ENCODE measurements at regions not wholly inside any gene's neighbourhood (a gene's known extent, or its start where the extent isn't known, plus 50 kb on each side); places are given as distances from the start of the nearest gene placed in this dataset.

DNA sequence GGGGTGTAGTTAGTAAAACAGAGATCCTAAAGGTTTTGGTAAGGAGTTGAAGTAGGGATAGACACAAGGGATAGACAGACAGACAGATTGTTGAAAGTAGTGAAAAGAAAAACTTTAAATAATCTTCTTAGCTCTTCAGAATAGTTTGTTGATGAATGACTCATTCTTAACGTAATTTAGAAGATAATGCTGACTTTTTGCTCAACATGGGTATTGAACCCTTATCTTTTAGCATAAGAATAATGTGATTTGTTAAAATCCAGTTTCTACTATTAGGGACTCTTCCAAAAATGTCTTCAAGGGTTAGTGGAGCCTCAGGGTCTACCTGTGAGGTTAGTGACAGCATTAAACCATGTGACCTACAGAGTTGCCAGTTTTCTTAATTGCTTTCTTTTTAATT is 411.2 kb downstream of the ETV1 start:
- no peak for TF ChIP-seq STAT1 (IDR thresholded peaks at IDR 0.05; ENCODE audit: unreplicated experiment)
- TF ChIP-seq ZNF114 (CRISPR knock-in tag; IDR thresholded peaks at IDR 0.05): no peak
- no peak for TF ChIP-seq JUNB (IDR thresholded peaks at IDR 0.05; ENCODE audit: unreplicated experiment)
- DNase-seq (ENCODE audit: low spot score) (no peak), ATAC-seq (no peak)
- Mint-ChIP-seq H3K36me3 (ENCODE audit: low read depth) (no peaks in the 10 kb centered on the region), H3K27ac (no peak overlapping the region), H3K4me3 (no peak overlapping the region), H3K9me3 (no peaks in the 10 kb centered on the region), H3K27me3 (ENCODE audit: insufficient read depth, low read depth, poor library complexity) (no peaks in the 10 kb centered on the region), H3K4me1 (peaks cover 16% of the 10 kb centered on the region)
- Histone ChIP-seq H3K27me3 (ENCODE audit: insufficient read depth) (no peaks in the 10 kb centered on the region), H4K20me1 (replicated peaks; ENCODE audit: insufficient read depth) (no peaks in the 10 kb centered on the region), H3K9me2 (ENCODE audit: insufficient read depth) (no peaks in the 10 kb centered on the region), H3K4me2 (peak overlapping the region; percentile 23; the same call in 1 of the 2 replicates), H3K27ac (ENCODE audit: low read depth) (no peak overlapping the region), H3F3A (replicated peaks; ENCODE audit: low read depth) (no peaks in the 10 kb centered on the region), H3K36me3 (ENCODE audit: insufficient read depth) (no peaks in the 10 kb centered on the region), H3K4me3 (no peak overlapping the region), H3K79me2 (replicated peaks; ENCODE audit: insufficient read depth) (no peaks in the 10 kb centered on the region), H2AFZ (no peak overlapping the region), H3K4me1 (ENCODE audit: insufficient read depth) (peaks cover 24% of the 10 kb centered on the region)

DNA sequence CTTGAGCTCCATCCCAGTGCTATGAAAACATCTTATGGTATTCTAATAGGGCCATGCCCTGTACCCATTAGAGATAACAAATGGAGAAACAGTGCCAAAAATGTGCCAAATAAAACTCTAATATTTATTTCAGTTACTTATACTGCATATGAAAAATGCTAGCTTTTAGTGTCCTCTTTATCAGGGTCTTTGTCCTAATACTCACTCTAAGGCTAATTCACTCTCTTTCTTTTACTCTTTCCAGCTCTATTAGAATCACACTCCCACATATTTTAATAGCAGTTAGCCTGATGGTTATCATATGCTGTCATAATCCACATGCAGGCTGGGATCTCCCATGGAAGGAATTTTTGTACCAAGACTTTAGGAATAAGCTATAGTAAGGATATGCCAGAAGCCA is 408.4 kb downstream of the ETV1 start:
- H3K4me1 ChIP-seq (ENCODE audit: insufficient read depth): peaks cover 24% of the 10 kb centered on the region
- no peaks in the 10 kb centered on the region for H4K20me1 ChIP-seq (replicated peaks; ENCODE audit: insufficient read depth)
- H3K4me2 ChIP-seq: no peak overlapping the region
- Mint-ChIP-seq H3K4me1 (peaks cover 14% of the 10 kb centered on the region), H3K27ac (no peak overlapping the region), H3K4me3 (no peak overlapping the region), H3K27me3 (ENCODE audit: insufficient read depth, low read depth, poor library complexity) (no peaks in the 10 kb centered on the region), H3K9me3 (no peaks in the 10 kb centered on the region), H3K36me3 (ENCODE audit: low read depth) (no peaks in the 10 kb centered on the region)
- no peaks in the 10 kb centered on the region for H3K27me3 ChIP-seq (ENCODE audit: insufficient read depth)
- 0 out of 2 replicates have a peak, but pooled peaks cover 3% of the 10 kb centered on the region for H3K9me2 ChIP-seq (ENCODE audit: insufficient read depth)
- no peak overlapping the region for H2AFZ ChIP-seq
- H3K4me3 ChIP-seq: no peak overlapping the region
- no peak for DNase-seq (ENCODE audit: low spot score)
- ATAC-seq: no peak
- no peaks in the 10 kb centered on the region for H3F3A ChIP-seq (replicated peaks; ENCODE audit: low read depth)
- H3K36me3 ChIP-seq (ENCODE audit: insufficient read depth): no peaks in the 10 kb centered on the region
- H3K27ac ChIP-seq (ENCODE audit: low read depth): no peak overlapping the region
- H3K79me2 ChIP-seq (replicated peaks; ENCODE audit: insufficient read depth): no peaks in the 10 kb centered on the region
- TF ChIP-seq NANOG (IDR thresholded peaks at IDR 0.05; ENCODE audit: borderline replicate concordance) (no peak), EZH2 (IDR thresholded peaks at IDR 0.05; ENCODE audit: low read depth, unreplicated experiment) (no peak), STAT1 (IDR thresholded peaks at IDR 0.05; ENCODE audit: unreplicated experiment) (no peak), EZH2phosphoT487 (IDR thresholded peaks at IDR 0.05; ENCODE audit: unreplicated experiment) (no peak), POLR2AphosphoS5 (IDR thresholded peaks at IDR 0.05; ENCODE audit: low read depth) (no peak), ZNF114 (CRISPR knock-in tag; IDR thresholded peaks at IDR 0.05) (no peak)
- TF ChIP-seq, protein P1, sequence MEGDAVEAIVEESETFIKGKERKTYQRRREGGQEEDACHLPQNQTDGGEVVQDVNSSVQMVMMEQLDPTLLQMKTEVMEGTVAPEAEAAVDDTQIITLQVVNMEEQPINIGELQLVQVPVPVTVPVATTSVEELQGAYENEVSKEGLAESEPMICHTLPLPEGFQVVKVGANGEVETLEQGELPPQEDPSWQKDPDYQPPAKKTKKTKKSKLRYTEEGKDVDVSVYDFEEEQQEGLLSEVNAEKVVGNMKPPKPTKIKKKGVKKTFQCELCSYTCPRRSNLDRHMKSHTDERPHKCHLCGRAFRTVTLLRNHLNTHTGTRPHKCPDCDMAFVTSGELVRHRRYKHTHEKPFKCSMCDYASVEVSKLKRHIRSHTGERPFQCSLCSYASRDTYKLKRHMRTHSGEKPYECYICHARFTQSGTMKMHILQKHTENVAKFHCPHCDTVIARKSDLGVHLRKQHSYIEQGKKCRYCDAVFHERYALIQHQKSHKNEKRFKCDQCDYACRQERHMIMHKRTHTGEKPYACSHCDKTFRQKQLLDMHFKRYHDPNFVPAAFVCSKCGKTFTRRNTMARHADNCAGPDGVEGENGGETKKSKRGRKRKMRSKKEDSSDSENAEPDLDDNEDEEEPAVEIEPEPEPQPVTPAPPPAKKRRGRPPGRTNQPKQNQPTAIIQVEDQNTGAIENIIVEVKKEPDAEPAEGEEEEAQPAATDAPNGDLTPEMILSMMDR (conservative IDR thresholded peaks at IDR 0.05; ENCODE audit: low read depth in 2 of 2): no peak
- TF ChIP-seq, protein P2, sequence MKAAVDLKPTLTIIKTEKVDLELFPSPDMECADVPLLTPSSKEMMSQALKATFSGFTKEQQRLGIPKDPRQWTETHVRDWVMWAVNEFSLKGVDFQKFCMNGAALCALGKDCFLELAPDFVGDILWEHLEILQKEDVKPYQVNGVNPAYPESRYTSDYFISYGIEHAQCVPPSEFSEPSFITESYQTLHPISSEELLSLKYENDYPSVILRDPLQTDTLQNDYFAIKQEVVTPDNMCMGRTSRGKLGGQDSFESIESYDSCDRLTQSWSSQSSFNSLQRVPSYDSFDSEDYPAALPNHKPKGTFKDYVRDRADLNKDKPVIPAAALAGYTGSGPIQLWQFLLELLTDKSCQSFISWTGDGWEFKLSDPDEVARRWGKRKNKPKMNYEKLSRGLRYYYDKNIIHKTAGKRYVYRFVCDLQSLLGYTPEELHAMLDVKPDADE (IDR thresholded peaks at IDR 0.05): no peak
- TF ChIP-seq, protein P3, sequence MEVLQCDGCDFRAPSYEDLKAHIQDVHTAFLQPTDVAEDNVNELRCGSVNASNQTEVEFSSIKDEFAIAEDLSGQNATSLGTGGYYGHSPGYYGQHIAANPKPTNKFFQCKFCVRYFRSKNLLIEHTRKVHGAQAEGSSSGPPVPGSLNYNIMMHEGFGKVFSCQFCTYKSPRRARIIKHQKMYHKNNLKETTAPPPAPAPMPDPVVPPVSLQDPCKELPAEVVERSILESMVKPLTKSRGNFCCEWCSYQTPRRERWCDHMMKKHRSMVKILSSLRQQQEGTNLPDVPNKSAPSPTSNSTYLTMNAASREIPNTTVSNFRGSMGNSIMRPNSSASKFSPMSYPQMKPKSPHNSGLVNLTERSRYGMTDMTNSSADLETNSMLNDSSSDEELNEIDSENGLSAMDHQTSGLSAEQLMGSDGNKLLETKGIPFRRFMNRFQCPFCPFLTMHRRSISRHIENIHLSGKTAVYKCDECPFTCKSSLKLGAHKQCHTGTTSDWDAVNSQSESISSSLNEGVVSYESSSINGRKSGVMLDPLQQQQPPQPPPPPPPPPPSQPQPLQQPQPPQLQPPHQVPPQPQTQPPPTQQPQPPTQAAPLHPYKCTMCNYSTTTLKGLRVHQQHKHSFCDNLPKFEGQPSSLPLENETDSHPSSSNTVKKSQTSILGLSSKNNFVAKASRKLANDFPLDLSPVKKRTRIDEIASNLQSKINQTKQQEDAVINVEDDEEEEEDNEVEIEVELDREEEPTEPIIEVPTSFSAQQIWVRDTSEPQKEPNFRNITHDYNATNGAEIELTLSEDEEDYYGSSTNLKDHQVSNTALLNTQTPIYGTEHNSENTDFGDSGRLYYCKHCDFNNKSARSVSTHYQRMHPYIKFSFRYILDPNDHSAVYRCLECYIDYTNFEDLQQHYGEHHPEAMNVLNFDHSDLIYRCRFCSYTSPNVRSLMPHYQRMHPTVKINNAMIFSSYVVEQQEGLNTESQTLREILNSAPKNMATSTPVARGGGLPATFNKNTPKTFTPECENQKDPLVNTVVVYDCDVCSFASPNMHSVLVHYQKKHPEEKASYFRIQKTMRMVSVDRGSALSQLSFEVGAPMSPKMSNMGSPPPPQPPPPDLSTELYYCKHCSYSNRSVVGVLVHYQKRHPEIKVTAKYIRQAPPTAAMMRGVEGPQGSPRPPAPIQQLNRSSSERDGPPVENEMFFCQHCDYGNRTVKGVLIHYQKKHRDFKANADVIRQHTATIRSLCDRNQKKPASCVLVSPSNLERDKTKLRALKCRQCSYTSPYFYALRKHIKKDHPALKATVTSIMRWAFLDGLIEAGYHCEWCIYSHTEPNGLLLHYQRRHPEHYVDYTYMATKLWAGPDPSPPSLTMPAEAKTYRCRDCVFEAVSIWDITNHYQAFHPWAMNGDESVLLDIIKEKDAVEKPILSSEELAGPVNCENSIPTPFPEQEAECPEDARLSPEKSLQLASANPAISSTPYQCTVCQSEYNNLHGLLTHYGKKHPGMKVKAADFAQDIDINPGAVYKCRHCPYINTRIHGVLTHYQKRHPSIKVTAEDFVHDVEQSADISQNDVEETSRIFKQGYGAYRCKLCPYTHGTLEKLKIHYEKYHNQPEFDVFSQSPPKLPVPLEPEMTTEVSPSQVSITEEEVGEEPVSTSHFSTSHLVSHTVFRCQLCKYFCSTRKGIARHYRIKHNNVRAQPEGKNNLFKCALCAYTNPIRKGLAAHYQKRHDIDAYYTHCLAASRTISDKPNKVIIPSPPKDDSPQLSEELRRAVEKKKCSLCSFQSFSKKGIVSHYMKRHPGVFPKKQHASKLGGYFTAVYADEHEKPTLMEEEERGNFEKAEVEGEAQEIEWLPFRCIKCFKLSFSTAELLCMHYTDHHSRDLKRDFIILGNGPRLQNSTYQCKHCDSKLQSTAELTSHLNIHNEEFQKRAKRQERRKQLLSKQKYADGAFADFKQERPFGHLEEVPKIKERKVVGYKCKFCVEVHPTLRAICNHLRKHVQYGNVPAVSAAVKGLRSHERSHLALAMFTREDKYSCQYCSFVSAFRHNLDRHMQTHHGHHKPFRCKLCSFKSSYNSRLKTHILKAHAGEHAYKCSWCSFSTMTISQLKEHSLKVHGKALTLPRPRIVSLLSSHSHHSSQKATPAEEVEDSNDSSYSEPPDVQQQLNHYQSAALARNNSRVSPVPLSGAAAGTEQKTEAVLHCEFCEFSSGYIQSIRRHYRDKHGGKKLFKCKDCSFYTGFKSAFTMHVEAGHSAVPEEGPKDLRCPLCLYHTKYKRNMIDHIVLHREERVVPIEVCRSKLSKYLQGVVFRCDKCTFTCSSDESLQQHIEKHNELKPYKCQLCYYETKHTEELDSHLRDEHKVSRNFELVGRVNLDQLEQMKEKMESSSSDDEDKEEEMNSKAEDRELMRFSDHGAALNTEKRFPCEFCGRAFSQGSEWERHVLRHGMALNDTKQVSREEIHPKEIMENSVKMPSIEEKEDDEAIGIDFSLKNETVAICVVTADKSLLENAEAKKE (CRISPR knock-in tag; IDR thresholded peaks at IDR 0.05): no peak

Measured in GM23338 (cell line).